ENCODE measurements at regions not wholly inside any gene's neighbourhood (a gene's known extent, or its start where the extent isn't known, plus 50 kb on each side); places are given as distances from the start of the nearest gene placed in this dataset.

GRCh38 chr3:76266511-76266910, 481.2 kb upstream of the ZNF717 start:
- no peak for DNase-seq (ENCODE audit: low read depth)
- TF ChIP-seq CTCF (conservative IDR thresholded peaks at IDR 0.05; ENCODE audit: low read length): no peak
- no peak overlapping the region for H3K4me3 ChIP-seq (ENCODE audit: low read length)

- no peak for TF ChIP-seq CTCF (conservative IDR thresholded peaks at IDR 0.05; ENCODE audit: low read length)
- H3K4me3 ChIP-seq (ENCODE audit: low read length): no peak overlapping the region
- no peak for DNase-seq (ENCODE audit: low read depth)
Measured at GRCh38 chr3:76267851-76268380, 482.6 kb upstream of the ZNF717 start.

DNA sequence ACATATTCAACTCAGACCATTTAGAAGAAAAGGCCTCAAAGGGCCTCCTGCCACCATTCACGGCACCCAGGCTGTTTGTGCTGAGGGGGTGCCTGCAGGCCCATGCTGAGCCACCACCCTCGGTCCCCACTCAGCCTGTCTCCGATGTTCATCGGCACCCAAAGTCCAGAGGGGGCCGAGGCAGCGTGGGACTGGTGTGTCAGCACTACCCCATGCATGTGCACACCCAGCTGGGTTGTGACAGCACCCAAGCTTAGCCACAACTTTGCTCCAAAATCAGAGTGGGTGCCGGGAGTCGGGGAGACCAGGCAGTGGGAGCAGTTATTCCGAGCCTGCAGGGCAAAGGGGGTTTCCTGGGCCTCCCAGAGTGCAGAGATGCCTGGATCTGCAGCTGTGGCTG, 508.5 kb upstream of the ZNF717 start:
- no peak for DNase-seq (ENCODE audit: low read depth)
- TF ChIP-seq CTCF (conservative IDR thresholded peaks at IDR 0.05; ENCODE audit: low read length): no peak

DNA sequence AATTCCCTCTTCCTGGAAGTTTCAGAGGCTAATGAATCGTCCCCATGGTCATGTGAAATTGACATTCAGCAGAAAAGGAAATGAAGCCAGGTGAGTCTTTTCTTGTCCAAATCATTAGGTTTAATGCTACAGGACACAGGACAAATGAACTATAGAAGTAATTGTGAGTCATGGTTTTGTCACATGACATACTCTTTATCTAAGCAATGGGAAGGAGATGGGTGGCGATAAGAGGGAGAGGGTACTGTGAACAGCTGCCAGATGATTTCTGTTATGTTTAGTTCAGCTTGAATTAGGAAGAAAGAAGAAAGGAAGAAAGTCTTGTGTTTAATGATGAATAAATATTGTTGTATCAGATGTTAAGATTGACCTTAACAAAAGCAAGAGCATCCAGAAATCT, 515.4 kb upstream of the ZNF717 start:
- no peak for DNase-seq (ENCODE audit: low read depth)
- no peak for TF ChIP-seq CTCF (conservative IDR thresholded peaks at IDR 0.05; ENCODE audit: low read length)
- H3K4me3 ChIP-seq (ENCODE audit: low read length): no peak overlapping the region

More for the DNA sequence above, 508.5 kb upstream of the ZNF717 start:
- H3K4me3 ChIP-seq (ENCODE audit: low read length): no peak overlapping the region

DNA sequence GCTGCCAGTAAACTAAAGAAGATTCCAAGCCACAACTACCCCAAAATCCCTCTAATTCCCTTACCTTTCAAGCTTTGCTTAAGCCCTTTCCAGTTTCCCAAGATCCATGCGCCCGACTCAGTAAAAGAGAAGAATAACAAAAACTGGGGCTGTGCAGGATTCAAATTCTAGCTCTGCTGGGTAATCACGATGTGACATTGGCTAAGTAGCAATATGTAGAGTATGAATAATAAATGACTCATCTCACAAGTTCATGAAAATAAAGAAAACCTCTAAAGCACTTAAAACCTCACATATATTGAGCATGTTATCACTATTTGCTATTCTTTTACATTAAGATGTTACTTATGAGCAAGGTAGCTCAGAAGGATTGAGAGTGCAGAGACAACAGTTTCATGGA, 522.2 kb upstream of the ZNF717 start:
- no peak for DNase-seq (ENCODE audit: low read depth)
- H3K4me3 ChIP-seq (ENCODE audit: low read length): no peak overlapping the region
- TF ChIP-seq CTCF (conservative IDR thresholded peaks at IDR 0.05; ENCODE audit: low read length): no peak

DNA sequence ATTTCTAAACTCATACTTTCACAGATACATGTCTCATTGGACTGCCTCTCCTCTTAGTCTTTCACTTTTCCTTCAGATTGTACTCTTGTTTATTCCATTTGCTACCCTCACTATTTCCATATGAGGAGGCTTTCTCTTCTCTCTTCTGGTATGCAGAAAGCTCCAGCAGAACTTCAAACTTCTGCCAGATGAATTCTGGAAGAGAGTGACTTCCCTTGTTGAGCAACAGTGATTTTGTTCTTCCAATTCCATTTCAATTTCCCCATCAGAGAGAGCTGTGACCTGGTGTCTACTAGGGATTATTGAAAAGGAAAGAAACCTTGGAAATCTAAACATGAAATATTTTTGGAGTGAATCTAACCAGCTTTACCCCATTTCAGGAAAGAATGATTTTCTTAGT, 523.2 kb upstream of the ZNF717 start:
- TF ChIP-seq CTCF (conservative IDR thresholded peaks at IDR 0.05; ENCODE audit: low read length): no peak
- DNase-seq (ENCODE audit: low read depth): peak; percentile 28
- no peak overlapping the region for H3K4me3 ChIP-seq (ENCODE audit: low read length)

GRCh38 chr3:76310089-76310488, 524.7 kb upstream of the ZNF717 start:
- TF ChIP-seq CTCF (conservative IDR thresholded peaks at IDR 0.05; ENCODE audit: low read length): no peak
- DNase-seq (ENCODE audit: low read depth): peak; percentile 13
- H3K4me3 ChIP-seq (ENCODE audit: low read length): no peak overlapping the region

Measured in AG10803 (cell line).